Parathyroid adenoma (tissue), 2 donors: ENCODE measurements at regions not wholly inside any gene's neighbourhood (a gene's known extent, or its start where the extent isn't known, plus 50 kb on each side); places are given as distances from the start of the nearest gene placed in this dataset.

Source experiments
- H2AFZ ChIP-seq: fragments of 300-600 bp; sonication (generic); one replicate; pipeline ENCODE4 v1.7.0; 2017; ENCODE audit warnings: antibody characterized with exemption, mild to moderate bottlenecking
- H3K27ac ChIP-seq: fragments of 300-600 bp; sonication (generic); one replicate; pipeline ENCODE4 v1.7.0; 2017
- H3K27me3 ChIP-seq: fragments of 300-600 bp; sonication (generic); one replicate; pipeline ENCODE4 v1.7.0; 2017; ENCODE audit warnings: low read length; ENCODE audit not compliant: control insufficient read depth, insufficient read depth
- H3K36me3 ChIP-seq: fragments of 300-600 bp; sonication (generic); one replicate; pipeline ENCODE4 v1.7.0; 2017; ENCODE audit warnings: low read length; ENCODE audit not compliant: control insufficient read depth, insufficient read depth
- H3K4me1 ChIP-seq: fragments of 300-600 bp; sonication (generic); one replicate; pipeline ENCODE4 v1.7.0; 2017; ENCODE audit warnings: control low read depth
- H3K4me2 ChIP-seq: fragments of 300-600 bp; sonication (generic); one replicate; pipeline ENCODE4 v1.7.0; 2017; ENCODE audit warnings: low read length
- H3K4me3 ChIP-seq: fragments of 300-600 bp; sonication (generic); one replicate; pipeline ENCODE4 v1.7.0; 2017; ENCODE audit warnings: low read depth, low read length
- H3K79me2 ChIP-seq: fragments of 300-600 bp; sonication (generic); one replicate; pipeline ENCODE4 v1.7.0; 2017; ENCODE audit warnings: control low read depth
- H3K9ac ChIP-seq: fragments of 300-600 bp; sonication (generic); one replicate; pipeline ENCODE4 v1.7.0; 2017; ENCODE audit warnings: mild to moderate bottlenecking
- H3K9me3 ChIP-seq: fragments of 300-600 bp; sonication (generic); one replicate; pipeline ENCODE4 v1.7.0; 2017; ENCODE audit warnings: low read length; ENCODE audit not compliant: control insufficient read depth
- TF ChIP-seq, protein P1 (sequence below): fragments of 300-600 bp; sonication (generic); IDR thresholded peaks from one replicate; pipeline ENCODE4 v1.7.0; 2017; ENCODE audit warnings: antibody characterized with exemption, mild to moderate bottlenecking
- donor health status: primary hyperparathyroidism.

DNA sequence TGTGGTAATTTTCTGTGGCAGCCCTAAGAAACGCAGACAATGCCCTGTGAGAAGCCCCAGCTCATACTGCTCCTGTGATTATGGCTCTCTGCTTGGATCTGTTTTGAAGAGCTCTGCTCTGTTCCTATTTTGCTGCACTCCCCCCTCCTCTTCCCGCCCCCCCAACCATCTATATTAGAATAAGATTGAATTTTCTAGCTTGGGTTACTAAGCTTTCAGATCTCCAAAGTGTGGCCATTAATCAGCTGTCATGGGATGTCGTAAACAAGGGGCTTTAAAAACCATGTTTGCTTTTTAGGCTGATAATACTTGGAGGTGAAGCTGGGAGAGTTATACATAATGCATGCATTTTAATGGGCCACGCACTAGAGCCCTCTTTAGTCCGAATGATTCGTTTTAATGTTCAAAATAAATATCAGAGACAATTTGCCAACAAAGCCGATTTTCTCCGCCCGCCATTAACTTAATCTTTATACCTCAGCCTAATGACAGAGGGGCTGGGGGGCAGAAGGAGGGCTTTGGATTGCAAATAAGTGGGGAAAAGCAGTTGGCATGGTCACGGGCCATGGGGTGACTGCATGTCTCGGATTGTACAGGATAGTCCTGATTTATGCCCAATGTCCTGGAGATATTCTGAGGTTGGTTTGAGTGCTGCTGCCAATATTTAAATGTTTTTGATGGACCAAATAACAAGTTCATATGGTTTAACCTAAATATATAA lies 165.5 kb downstream of the RPS24 start:
- TF ChIP-seq, protein P1, sequence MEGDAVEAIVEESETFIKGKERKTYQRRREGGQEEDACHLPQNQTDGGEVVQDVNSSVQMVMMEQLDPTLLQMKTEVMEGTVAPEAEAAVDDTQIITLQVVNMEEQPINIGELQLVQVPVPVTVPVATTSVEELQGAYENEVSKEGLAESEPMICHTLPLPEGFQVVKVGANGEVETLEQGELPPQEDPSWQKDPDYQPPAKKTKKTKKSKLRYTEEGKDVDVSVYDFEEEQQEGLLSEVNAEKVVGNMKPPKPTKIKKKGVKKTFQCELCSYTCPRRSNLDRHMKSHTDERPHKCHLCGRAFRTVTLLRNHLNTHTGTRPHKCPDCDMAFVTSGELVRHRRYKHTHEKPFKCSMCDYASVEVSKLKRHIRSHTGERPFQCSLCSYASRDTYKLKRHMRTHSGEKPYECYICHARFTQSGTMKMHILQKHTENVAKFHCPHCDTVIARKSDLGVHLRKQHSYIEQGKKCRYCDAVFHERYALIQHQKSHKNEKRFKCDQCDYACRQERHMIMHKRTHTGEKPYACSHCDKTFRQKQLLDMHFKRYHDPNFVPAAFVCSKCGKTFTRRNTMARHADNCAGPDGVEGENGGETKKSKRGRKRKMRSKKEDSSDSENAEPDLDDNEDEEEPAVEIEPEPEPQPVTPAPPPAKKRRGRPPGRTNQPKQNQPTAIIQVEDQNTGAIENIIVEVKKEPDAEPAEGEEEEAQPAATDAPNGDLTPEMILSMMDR, result no peak
- Histone ChIP-seq H3K36me3 (no peaks in the 10 kb centered on the region), H3K27ac (no peak overlapping the region), H2AFZ (no peak overlapping the region), H3K79me2 (no peaks in the 10 kb centered on the region), H3K4me1 (no peaks in the 10 kb centered on the region), H3K9me3 (no peaks in the 10 kb centered on the region), H3K4me2 (no peak overlapping the region), H3K9ac (no peak overlapping the region), H3K4me3 (no peak overlapping the region), H3K27me3 (no peaks in the 10 kb centered on the region)

DNA sequence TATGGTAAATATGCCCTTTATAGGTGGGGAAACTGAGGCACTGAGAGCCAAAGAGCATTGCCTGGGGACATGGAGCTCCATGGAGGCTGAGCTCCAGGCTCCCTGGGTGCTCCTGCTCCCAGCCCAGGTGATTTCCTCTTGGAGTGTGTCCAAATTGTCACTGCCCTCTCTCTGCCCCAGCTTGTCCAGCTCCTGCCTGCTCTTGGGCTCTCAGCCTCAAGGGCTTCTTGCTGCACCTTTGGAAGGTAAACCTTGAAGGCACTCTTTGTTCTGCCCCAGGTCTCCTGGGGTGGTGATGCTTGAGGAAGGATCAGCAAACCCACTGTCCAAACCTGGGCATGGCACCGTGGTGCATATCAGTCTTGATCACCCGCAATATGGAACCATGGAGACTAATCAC lies 166.1 kb downstream of the RPS24 start:
- Histone ChIP-seq H3K9me3 (no peaks in the 10 kb centered on the region), H3K4me3 (no peak overlapping the region), H2AFZ (no peak overlapping the region), H3K4me2 (no peak overlapping the region), H3K9ac (no peak overlapping the region), H3K79me2 (no peaks in the 10 kb centered on the region), H3K36me3 (no peaks in the 10 kb centered on the region), H3K27ac (no peak overlapping the region), H3K27me3 (no peaks in the 10 kb centered on the region), H3K4me1 (no peaks in the 10 kb centered on the region)
- TF ChIP-seq, protein P1, result no peak

GRCh38 chr10:78200686-78201085 lies 167.0 kb downstream of the RPS24 start:
- H3K27me3 ChIP-seq, result no peaks in the 10 kb centered on the region
- H3K36me3 ChIP-seq, result no peaks in the 10 kb centered on the region
- H3K4me3 ChIP-seq, result no peak overlapping the region
- H3K4me2 ChIP-seq, result no peak overlapping the region
- no peaks in the 10 kb centered on the region for H3K9me3 ChIP-seq
- H3K9ac ChIP-seq, result no peak overlapping the region
- no peak overlapping the region for H2AFZ ChIP-seq
- H3K27ac ChIP-seq, result no peak overlapping the region
- H3K4me1 ChIP-seq, result no peaks in the 10 kb centered on the region
- no peaks in the 10 kb centered on the region for H3K79me2 ChIP-seq
- TF ChIP-seq, protein P1, result no peak

DNA sequence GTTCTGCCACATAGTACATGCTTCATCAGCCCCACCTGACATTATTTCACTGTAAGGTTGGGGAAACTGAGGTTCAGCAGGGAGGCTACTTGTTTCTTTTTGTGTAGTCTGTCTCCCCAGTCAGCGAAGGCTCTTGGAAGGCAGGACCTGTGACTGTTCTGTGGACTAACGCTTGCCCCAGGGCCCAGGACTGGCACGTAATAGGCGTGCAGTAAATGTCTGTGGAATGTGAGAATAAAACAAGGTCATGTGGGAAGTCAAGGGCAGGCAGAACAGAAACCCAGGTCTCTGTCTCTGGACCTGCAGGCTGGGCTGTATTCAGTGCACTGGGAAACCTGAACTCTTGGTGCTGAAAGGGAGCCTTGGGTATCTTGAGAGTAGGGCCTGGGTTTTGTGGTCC lies 168.7 kb downstream of the RPS24 start:
- no peak overlapping the region for H3K4me3 ChIP-seq
- no peaks in the 10 kb centered on the region for H3K9me3 ChIP-seq
- H3K9ac ChIP-seq, result no peak overlapping the region
- TF ChIP-seq, protein P1, result no peak
- H3K27ac ChIP-seq, result no peak overlapping the region
- H3K4me2 ChIP-seq, result no peak overlapping the region
- no peaks in the 10 kb centered on the region for H3K27me3 ChIP-seq
- H3K79me2 ChIP-seq, result no peaks in the 10 kb centered on the region
- H3K4me1 ChIP-seq, result no peaks in the 10 kb centered on the region
- no peak overlapping the region for H2AFZ ChIP-seq
- no peaks in the 10 kb centered on the region for H3K36me3 ChIP-seq
